ENCODE measurements at regions not wholly inside any gene's neighbourhood (a gene's known extent, or its start where the extent isn't known, plus 50 kb on each side); places are given as distances from the start of the nearest gene placed in this dataset.

DNA sequence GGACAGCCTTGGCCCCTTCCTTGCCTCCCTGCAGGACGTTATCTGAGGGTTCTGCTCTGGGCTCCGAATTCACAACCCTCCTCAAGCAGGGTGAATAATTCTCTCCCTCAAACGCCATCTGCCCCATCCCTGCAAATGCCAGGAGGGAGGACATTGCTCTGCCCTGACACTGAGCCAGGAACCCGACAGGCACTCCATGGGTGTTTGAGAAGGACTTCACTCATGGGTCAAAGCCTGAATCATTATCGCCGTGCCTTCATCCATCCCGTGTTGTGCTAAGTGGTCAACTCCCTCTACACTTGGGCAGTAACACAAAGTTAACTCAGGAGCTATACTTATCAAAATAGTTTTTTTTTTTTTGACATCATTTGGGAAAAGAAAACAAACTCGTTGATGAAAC, 261.8 kb upstream of the IGF1R start:
- no peak overlapping the region for H3K9ac ChIP-seq (ENCODE audit: low read length)
- no peak overlapping the region for H2AFZ ChIP-seq (ENCODE audit: low read depth, low read length)
- H3K27ac ChIP-seq (ENCODE audit: low read length) = no peak overlapping the region
- TF ChIP-seq EZH2phosphoT487 (IDR thresholded peaks at IDR 0.05; ENCODE audit: low read depth) = no peak
- TF ChIP-seq, protein P1, sequence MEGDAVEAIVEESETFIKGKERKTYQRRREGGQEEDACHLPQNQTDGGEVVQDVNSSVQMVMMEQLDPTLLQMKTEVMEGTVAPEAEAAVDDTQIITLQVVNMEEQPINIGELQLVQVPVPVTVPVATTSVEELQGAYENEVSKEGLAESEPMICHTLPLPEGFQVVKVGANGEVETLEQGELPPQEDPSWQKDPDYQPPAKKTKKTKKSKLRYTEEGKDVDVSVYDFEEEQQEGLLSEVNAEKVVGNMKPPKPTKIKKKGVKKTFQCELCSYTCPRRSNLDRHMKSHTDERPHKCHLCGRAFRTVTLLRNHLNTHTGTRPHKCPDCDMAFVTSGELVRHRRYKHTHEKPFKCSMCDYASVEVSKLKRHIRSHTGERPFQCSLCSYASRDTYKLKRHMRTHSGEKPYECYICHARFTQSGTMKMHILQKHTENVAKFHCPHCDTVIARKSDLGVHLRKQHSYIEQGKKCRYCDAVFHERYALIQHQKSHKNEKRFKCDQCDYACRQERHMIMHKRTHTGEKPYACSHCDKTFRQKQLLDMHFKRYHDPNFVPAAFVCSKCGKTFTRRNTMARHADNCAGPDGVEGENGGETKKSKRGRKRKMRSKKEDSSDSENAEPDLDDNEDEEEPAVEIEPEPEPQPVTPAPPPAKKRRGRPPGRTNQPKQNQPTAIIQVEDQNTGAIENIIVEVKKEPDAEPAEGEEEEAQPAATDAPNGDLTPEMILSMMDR (IDR thresholded peaks at IDR 0.05; ENCODE audit: low read depth, low read length) = no peak
- no peaks in the 10 kb centered on the region for H3K9me3 ChIP-seq (ENCODE audit: insufficient read depth, low read length)
- no peak overlapping the region for H3K4me3 ChIP-seq (ENCODE audit: low read length)
- no peak overlapping the region for H3K4me2 ChIP-seq (ENCODE audit: low read length)
- no peaks in the 10 kb centered on the region for H3K79me2 ChIP-seq (ENCODE audit: low read length)
- H3K4me1 ChIP-seq (ENCODE audit: low read length) = no peaks in the 10 kb centered on the region
- no peaks in the 10 kb centered on the region for H4K20me1 ChIP-seq (ENCODE audit: insufficient read depth, low read length)
- H3K27me3 ChIP-seq (ENCODE audit: low read depth, low read length) = peaks cover 21% of the 10 kb centered on the region
- no peaks in the 10 kb centered on the region for H3K36me3 ChIP-seq (replicated peaks; ENCODE audit: low read depth, low read length)

DNA sequence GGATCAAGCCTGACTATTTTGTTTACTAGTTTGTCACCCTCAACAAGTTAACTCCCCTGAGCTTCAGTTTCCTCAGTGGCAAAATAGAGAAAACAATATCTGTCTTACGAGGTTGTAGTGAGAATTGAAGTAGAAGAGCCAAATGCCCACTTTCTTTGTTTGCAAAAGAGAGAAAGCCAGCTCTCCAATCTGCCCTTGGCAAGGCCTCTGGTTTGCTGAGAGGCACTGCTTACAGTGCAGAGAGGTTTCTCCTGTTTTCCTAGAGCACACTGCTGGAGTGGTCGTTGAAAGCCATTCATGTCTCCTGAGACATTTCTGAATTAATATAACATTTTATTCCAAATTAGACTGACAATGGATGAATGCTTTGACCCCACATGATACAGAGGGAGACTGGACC, 260.5 kb upstream of the IGF1R start:
- Histone ChIP-seq H3K9me3 (ENCODE audit: insufficient read depth, low read length) (no peaks in the 10 kb centered on the region), H3K4me2 (ENCODE audit: low read length) (no peak overlapping the region), H3K27ac (ENCODE audit: low read length) (no peak overlapping the region), H2AFZ (ENCODE audit: low read depth, low read length) (no peak overlapping the region), H3K27me3 (ENCODE audit: low read depth, low read length) (peaks cover 21% of the 10 kb centered on the region), H3K9ac (ENCODE audit: low read length) (no peak overlapping the region), H3K4me1 (ENCODE audit: low read length) (no peaks in the 10 kb centered on the region), H4K20me1 (ENCODE audit: insufficient read depth, low read length) (no peaks in the 10 kb centered on the region), H3K4me3 (ENCODE audit: low read length) (no peak overlapping the region), H3K36me3 (replicated peaks; ENCODE audit: low read depth, low read length) (no peaks in the 10 kb centered on the region), H3K79me2 (ENCODE audit: low read length) (no peaks in the 10 kb centered on the region)
- no peak for TF ChIP-seq EZH2phosphoT487 (IDR thresholded peaks at IDR 0.05; ENCODE audit: low read depth)

DNA sequence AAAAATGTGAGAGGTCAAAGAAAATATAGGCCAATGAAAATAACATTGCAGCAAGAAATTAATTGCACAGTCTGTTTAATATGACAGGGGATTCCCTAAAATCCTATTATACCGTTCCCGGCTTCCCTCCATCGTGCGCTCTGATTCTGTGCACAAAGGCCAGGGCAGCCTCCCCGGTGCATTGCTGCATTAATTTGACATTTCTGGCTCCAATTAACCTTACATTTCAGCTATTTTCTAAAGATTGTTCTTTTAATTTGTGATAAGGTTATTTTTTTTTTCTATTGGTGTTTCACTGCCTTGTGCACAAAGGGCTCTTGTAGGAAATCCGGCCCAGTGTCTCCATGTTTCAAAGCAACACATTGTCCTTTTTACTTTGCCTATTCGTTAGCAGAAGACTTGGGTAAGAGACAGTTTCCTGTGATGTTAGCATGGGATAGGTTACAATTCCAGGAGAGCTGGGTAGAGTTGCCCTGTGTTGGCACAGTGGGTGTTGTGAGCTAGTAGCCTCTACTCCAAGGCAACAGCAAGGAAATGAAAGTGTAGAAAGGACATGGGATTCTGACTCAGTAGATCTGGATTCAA, 257.3 kb upstream of the IGF1R start:
- H3K9ac ChIP-seq (ENCODE audit: low read length) = no peak overlapping the region
- H3K4me3 ChIP-seq (ENCODE audit: low read length) = no peak overlapping the region
- H3K79me2 ChIP-seq (ENCODE audit: low read length) = no peaks in the 10 kb centered on the region
- H3K27ac ChIP-seq (ENCODE audit: low read length) = no peak overlapping the region
- no peaks in the 10 kb centered on the region for H4K20me1 ChIP-seq (ENCODE audit: insufficient read depth, low read length)
- no peaks in the 10 kb centered on the region for H3K9me3 ChIP-seq (ENCODE audit: insufficient read depth, low read length)
- peaks cover 14% of the 10 kb centered on the region for H3K27me3 ChIP-seq (ENCODE audit: low read depth, low read length)
- no peaks in the 10 kb centered on the region for H3K36me3 ChIP-seq (replicated peaks; ENCODE audit: low read depth, low read length)
- TF ChIP-seq, protein P1 (IDR thresholded peaks at IDR 0.05; ENCODE audit: low read depth, low read length) = no peak
- TF ChIP-seq EZH2phosphoT487 (IDR thresholded peaks at IDR 0.05; ENCODE audit: low read depth) = no peak
- no peaks in the 10 kb centered on the region for H3K4me1 ChIP-seq (ENCODE audit: low read length)
- H3K4me2 ChIP-seq (ENCODE audit: low read length) = no peak overlapping the region
- no peak overlapping the region for H2AFZ ChIP-seq (ENCODE audit: low read depth, low read length)

DNA sequence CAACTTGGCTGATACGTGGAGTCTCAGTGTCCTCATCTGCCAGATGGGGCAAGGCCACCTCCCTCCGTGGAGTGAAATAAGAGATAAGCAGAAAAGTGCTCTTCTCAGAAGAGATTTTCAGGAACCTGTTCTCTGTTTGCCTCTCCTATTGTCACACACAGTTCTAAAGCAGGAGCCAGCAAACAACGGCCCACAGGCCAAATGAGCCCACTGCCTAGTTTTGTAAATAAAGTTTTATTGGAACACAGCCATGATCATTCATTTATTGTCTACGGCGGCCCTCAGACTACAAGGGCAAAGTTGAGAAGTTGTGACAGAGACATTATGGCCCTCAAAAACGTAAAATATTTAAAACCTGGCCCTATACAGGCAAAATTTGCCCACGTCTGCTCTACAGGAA, 256.8 kb upstream of the IGF1R start:
- Histone ChIP-seq H3K4me1 (ENCODE audit: low read length) (no peaks in the 10 kb centered on the region), H3K36me3 (replicated peaks; ENCODE audit: low read depth, low read length) (no peaks in the 10 kb centered on the region), H3K4me2 (ENCODE audit: low read length) (no peak overlapping the region), H3K27ac (ENCODE audit: low read length) (no peak overlapping the region), H4K20me1 (ENCODE audit: insufficient read depth, low read length) (no peaks in the 10 kb centered on the region), H3K27me3 (ENCODE audit: low read depth, low read length) (peaks cover 8% of the 10 kb centered on the region), H3K9me3 (ENCODE audit: insufficient read depth, low read length) (no peaks in the 10 kb centered on the region), H3K79me2 (ENCODE audit: low read length) (no peaks in the 10 kb centered on the region), H3K9ac (ENCODE audit: low read length) (no peak overlapping the region), H3K4me3 (ENCODE audit: low read length) (no peak overlapping the region), H2AFZ (ENCODE audit: low read depth, low read length) (no peak overlapping the region)
- TF ChIP-seq EZH2phosphoT487 (IDR thresholded peaks at IDR 0.05; ENCODE audit: low read depth) = no peak
- TF ChIP-seq, protein P1 (IDR thresholded peaks at IDR 0.05; ENCODE audit: low read depth, low read length) = no peak

All from OCI-LY3 (cell line).